ENCODE measurements at regions not wholly inside any gene's neighbourhood (a gene's known extent, or its start where the extent isn't known, plus 50 kb on each side); places are given as distances from the start of the nearest gene placed in this dataset.

DNA sequence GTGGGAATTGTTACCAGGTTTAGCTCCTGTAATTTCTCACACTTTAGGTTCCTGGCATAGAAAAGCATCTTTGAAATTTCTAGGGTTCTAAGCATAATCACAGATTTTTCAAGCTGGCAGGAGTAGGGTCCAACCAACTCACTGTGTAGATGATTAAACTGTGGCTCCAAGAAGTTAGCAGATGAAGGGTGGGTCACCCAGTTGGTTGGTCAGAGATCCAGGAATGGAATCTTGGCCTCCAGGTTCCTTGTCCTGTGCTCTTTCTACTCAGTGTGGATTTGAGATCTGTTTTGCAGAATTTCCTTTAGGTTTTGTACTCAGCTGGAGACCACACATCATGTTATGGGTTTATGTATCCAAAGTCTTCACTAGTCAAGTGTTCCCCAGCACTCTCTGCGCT, 90.3 kb upstream of the MAML3 start:
- no peaks in the 10 kb centered on the region for H3K4me1 ChIP-seq (ENCODE audit: control insufficient read depth, insufficient read depth, low read length)
- H3K27me3 ChIP-seq (ENCODE audit: control insufficient read depth, insufficient read depth), result no peaks in the 10 kb centered on the region
- DNase-seq (no peak), ATAC-seq (no peak)
- H3K27ac ChIP-seq (ENCODE audit: low read length), result no peak overlapping the region
- intact Hi-C loops (cut with DNase I), result no loop called here
- no peaks in the 10 kb centered on the region for H3K9me3 ChIP-seq (ENCODE audit: control insufficient read depth, low read length)
- no peak overlapping the region for H3K4me3 ChIP-seq (ENCODE audit: low read length)
- WGBS, result 92% methylated on average over 1 of the region's 1 CpG

DNA sequence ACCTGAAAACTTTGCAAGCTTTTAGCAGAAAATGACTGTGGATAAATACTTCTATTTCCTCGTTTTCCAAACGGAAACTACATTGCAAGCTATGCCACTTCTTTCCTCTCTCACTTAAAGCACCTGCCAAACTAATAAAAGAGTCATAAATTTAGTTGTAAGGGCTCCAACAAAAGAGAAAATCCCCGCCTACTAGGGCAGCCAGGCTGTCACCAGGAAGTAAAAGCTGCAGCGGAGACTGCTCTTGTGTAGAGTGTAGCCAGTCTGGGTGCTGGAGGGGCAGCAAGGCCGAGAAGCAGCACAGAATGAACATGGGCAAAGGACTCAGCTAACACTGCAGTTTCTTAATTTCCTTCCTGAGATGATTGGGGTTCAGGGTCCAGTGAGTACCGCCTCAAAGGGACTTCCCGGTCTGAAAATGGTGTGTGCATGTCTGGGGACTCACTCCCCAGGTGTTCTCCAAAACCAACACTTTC, 89.3 kb upstream of the MAML3 start:
- no peak for DNase-seq
- intact Hi-C loops (cut with DNase I), result no loop called here
- ATAC-seq, result peak in 1 of 2 donors; percentile 17
- no peaks in the 10 kb centered on the region for H3K27me3 ChIP-seq (ENCODE audit: control insufficient read depth, insufficient read depth)
- H3K27ac ChIP-seq (ENCODE audit: low read length), result no peak overlapping the region
- H3K4me3 ChIP-seq (ENCODE audit: low read length), result no peak overlapping the region
- 46% methylated on average over 7 of the region's 7 CpGs for WGBS
- no peaks in the 10 kb centered on the region for H3K9me3 ChIP-seq (ENCODE audit: control insufficient read depth, low read length)
- H3K4me1 ChIP-seq (ENCODE audit: control insufficient read depth, insufficient read depth, low read length), result no peaks in the 10 kb centered on the region

DNA sequence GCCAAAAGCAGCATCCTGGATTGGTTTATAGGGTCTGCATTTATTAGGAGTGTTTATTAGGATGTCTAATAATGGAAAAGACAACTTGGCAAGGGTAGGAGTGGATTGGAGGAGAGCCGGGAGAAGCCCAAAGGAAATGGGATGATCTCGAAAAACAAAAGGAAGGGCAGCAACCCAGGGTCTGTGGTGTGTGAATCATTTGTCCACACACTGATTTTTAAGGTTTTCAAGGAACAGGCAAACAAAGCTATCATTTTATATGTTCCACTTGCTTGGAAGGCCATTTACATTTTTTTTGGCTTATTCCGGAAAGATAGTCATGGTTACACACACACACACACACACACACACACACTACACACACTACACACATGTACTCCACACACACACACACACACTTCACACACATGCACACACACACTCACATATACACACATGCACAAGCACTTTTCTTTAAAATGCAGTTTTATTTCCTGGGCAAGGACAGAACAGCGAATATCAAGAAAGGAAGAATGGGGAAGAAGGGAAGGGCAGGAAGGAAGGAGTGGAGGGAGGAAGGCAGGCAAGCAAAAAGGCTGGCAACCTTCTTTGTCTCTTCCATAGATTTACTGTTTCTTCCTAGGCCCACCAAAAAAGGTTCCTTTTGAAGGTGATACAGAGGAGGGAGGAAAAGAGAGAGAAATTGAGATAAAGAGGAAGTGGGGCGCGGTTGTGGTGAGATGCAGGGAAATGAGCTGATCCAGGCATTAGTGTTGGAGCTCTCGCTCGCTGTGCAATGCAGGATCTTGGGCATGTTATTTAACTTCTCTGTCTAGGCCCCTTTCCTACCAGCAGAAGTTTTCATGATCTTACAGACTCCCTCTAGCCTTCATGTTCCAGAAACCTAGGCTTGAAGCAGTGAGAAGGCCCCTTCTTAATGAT, 88.6 kb upstream of the MAML3 start:
- ATAC-seq (no peak), DNase-seq (peak in 2 of 3 donors; percentile 55 to 67)
- no peak overlapping the region for H3K27ac ChIP-seq (ENCODE audit: low read length)
- intact Hi-C loops (cut with DNase I), result no loop called here
- peaks cover 6% of the 10 kb centered on the region for H3K4me1 ChIP-seq (ENCODE audit: control insufficient read depth, insufficient read depth, low read length)
- H3K9me3 ChIP-seq (ENCODE audit: control insufficient read depth, low read length), result no peaks in the 10 kb centered on the region
- H3K27me3 ChIP-seq (ENCODE audit: control insufficient read depth, insufficient read depth), result no peaks in the 10 kb centered on the region
- WGBS, result 65% methylated on average over 8 of the region's 8 CpGs
- no peak overlapping the region for H3K4me3 ChIP-seq (ENCODE audit: low read length)

DNA sequence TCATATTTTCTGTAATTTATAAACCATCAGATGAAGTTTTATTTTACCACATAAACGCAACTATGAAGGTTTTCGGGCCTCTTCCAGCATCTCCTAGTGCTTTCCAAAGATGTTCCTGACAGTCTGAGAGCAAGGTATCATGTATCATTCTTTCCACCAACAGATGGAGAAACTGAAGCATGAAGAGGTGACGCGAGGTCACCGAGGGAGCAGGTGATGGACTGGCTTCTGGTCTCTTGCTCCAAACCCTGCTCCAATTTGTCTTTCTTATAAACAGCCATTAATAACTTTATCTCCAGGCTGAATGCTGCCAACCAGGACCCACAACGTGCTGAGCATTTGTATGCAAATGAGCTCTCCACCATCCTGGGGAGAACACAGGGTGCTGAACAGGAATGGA, 86.3 kb upstream of the MAML3 start:
- H3K27ac ChIP-seq (ENCODE audit: low read length), result no peak overlapping the region
- ATAC-seq (no peak), DNase-seq (no peak)
- no peaks in the 10 kb centered on the region for H3K27me3 ChIP-seq (ENCODE audit: control insufficient read depth, insufficient read depth)
- WGBS, result 86% methylated on average over 6 of the region's 6 CpGs
- H3K4me1 ChIP-seq (ENCODE audit: control insufficient read depth, insufficient read depth, low read length), result peaks cover 9% of the 10 kb centered on the region
- H3K9me3 ChIP-seq (ENCODE audit: control insufficient read depth, low read length), result no peaks in the 10 kb centered on the region
- no peak overlapping the region for H3K4me3 ChIP-seq (ENCODE audit: low read length)
- intact Hi-C loops (cut with DNase I), result no loop called here

DNA sequence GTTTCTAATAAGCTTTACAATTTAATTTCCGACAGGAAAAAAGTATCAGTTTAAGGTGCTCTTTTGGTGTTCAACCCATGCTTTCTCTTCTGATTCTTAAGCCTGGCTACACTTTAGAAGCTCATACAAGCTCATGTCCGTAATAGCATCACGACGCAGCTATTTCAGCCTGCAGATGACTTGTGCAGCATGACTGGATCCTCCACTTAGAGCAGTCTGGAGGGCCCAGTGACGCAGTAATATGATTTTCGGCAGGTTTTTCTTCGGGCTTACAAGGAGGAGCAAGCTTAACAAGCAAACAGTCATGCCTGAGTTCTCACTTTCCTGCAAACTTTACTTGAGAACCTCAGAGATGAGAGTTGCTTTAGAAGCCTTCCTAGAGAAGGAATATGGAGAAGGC, 85.3 kb upstream of the MAML3 start:
- Histone ChIP-seq H3K4me1 (ENCODE audit: control insufficient read depth, insufficient read depth, low read length) (peaks cover 9% of the 10 kb centered on the region), H3K27me3 (ENCODE audit: control insufficient read depth, insufficient read depth) (no peaks in the 10 kb centered on the region), H3K27ac (ENCODE audit: low read length) (no peak overlapping the region), H3K9me3 (ENCODE audit: control insufficient read depth, low read length) (no peaks in the 10 kb centered on the region), H3K4me3 (ENCODE audit: low read length) (no peak overlapping the region)
- intact Hi-C loops (cut with DNase I), result no loop called here
- DNase-seq (no peak), ATAC-seq (no peak)
- 81% methylated on average over 7 of the region's 7 CpGs for WGBS

DNA sequence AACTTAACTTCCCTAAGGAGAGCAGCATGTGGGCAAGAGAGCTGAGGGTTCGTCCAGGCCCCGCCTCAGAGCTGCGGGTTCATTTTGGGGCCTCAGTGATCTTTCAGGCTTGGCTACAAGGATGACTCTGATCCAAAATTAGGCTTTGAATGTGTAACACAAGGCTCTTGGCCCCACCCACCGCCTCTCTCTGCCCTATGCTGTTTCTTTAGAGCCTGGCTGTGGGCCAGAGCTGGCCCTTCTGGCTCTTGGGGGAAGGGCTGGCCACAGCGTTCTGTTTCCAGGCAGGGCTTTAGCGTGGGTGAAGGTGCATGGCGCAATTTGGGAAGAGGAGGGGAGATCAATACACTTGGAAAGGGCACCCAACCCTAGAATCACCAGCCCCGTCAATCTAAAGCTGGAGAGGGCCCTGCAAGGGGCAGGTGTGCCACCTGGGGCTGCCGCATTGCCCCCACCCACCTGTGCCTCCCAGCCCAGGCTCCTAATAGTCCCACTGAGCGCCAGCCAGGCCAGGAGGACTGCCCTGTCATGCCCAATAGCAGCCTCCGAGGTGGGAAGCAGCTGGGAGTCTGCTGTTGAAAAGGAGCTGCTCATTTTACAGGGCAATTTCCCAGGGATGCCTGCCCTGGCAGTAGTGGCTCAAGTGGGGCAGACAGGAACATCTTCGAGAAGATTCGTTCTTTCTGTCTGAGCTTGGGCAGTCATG, 84.5 kb upstream of the MAML3 start:
- Histone ChIP-seq H3K4me3 (ENCODE audit: low read length) (no peak overlapping the region), H3K9me3 (ENCODE audit: control insufficient read depth, low read length) (no peaks in the 10 kb centered on the region), H3K4me1 (ENCODE audit: control insufficient read depth, insufficient read depth, low read length) (peaks cover 9% of the 10 kb centered on the region), H3K27ac (ENCODE audit: low read length) (peak overlapping the region; percentile 82), H3K27me3 (ENCODE audit: control insufficient read depth, insufficient read depth) (no peaks in the 10 kb centered on the region)
- intact Hi-C loops (cut with DNase I), result no loop called here
- DNase-seq (peak; percentile 93 to 97 (median 94)), ATAC-seq (peak; percentile 93)
- 38% methylated on average over 13 of the region's 13 CpGs for whole genome bisulfite sequencing

DNA sequence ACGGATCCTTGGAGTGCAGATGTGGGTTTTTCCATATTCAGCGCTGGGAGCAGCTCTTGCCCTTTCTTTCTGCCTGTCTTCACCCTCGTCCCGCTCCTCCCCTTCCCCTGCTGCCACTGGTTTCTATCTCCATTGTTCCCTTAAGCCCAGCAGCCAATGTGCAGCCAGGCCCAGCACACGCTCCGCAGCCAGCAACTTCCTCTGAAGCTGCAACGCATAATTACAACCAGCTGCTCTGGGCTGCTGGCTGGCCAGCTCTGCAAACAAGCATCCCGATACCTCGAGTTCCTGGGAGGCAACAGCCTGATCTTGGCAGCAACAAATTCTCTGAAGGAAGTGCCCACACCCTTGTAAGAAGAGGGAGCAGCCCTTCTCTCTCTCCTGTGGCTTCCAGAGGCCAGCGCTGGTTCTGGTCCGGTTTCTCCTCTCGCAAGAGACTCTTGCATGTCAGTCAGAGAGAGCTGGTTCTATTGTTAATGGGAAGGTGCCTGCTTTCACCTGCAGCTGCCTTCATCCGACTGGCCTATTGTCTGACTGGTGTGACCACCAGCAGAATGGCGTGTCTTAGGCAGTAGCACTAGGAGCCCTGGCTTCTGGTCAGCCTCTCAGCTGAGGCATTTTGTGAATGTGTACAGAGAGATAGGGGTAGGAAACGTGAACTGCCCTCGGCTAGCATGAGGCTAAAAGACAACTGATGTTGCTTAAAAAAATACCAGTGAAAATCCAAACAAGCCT, 83.8 kb upstream of the MAML3 start:
- DNase-seq (peak; percentile 80 to 93 (median 90)), ATAC-seq (peak; percentile 92)
- WGBS, result 8% methylated on average over 16 of the region's 16 CpGs
- Histone ChIP-seq H3K4me1 (ENCODE audit: control insufficient read depth, insufficient read depth, low read length) (peaks cover 9% of the 10 kb centered on the region), H3K27ac (ENCODE audit: low read length) (peak overlapping the region; percentile 82), H3K9me3 (ENCODE audit: control insufficient read depth, low read length) (no peaks in the 10 kb centered on the region), H3K27me3 (ENCODE audit: control insufficient read depth, insufficient read depth) (no peaks in the 10 kb centered on the region), H3K4me3 (ENCODE audit: low read length) (no peak overlapping the region)
- intact Hi-C loops (cut with DNase I), result no loop called here

DNA sequence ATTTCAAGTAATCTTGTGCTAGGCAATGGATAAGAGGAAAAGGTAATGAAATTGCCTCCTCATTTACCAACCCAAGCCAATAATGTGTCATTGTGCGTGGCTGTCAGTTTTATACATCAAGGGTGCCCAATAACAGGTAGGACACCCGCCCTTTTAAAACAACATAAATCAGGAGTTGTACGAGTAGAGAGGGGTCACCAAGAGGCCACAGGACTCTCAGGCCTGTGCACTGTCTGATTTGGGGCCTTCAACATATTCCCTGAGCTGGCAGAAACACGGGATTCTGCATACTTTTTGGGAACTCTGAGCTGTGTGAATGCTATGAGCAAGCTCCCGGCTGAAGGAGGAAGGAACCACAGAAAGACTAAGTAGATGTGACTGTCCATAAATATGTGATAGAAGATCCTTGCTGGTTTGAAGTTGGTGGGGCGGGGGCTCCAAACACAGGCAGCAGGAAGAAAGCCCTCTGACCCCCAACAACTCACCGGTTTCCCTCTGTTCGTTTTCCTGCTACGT, 82.7 kb upstream of the MAML3 start:
- no peak overlapping the region for H3K27ac ChIP-seq (ENCODE audit: low read length)
- H3K9me3 ChIP-seq (ENCODE audit: control insufficient read depth, low read length), result no peaks in the 10 kb centered on the region
- no peak for ATAC-seq
- no peak overlapping the region for H3K4me3 ChIP-seq (ENCODE audit: low read length)
- 64% methylated on average over 9 of the region's 9 CpGs for WGBS
- peaks cover 9% of the 10 kb centered on the region for H3K4me1 ChIP-seq (ENCODE audit: control insufficient read depth, insufficient read depth, low read length)
- DNase-seq, result no peak
- no peaks in the 10 kb centered on the region for H3K27me3 ChIP-seq (ENCODE audit: control insufficient read depth, insufficient read depth)
- intact Hi-C loops (cut with DNase I), result no loop called here

DNA sequence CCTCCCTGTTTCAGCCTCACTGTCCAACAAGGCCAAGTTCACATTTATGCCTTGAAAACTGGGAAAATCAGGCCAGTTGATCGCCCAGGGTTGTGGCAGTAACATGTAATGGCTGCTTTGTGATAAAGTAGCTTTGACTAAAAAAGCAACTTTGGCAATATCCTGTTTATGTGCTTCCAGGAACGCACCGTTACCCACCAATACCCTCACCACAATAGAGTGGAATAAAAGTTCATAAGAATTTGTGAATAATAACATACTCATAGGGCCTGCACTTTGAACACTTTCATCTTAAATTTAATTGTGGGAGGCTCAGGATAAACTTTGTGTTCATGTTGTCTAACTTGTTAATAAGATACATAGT, 80.7 kb upstream of the MAML3 start:
- intact Hi-C loops (cut with DNase I), result no loop called here
- ATAC-seq, result no peak

DNA sequence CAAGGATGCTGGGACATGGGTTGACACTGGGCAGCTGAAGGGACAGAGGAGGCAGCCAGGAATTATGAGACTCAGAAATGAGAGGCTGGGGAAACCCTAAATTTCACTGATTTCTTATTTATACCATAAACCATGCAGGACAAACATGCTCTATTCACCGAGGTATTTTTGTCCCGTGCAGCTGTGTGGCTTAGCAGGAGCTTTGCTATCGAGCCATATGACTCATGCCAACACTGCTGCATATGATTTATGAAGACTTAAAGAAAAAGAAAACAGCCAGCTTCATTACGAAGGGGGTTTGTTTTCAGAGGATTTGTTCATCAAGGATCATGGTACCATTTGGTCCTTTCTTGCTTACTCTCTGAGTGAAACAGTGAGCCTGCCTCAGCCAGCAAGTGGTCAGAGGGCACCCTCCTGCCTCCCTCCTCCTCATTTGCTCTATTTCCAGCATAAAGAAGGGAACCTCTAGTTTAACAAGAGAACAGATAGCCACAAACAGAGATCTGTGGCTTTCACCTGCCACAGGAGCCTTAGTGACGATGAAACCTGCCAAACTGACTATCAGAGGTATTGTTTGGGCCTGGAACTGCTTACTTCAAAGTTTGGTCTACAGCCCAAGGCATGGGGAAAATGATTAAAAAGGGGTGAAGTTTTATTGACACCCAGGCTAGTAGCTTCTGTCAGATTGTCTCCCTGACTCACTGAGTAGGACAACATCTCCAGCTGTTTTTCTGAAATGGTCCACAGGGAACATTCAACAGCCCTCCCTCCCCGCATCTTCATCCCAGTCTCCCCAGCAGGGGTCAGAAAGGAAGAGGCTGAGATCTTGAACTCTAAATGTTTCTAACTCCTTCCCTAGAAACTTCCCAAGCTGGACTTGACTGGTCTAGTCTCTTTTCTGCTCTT, 80.1 kb upstream of the MAML3 start:
- DNase-seq (no peak), ATAC-seq (no peak)
- WGBS, result 83% methylated on average over 6 of the region's 6 CpGs
- intact Hi-C loops (cut with DNase I), result no loop called here
- H3K9me3 ChIP-seq (ENCODE audit: control insufficient read depth, low read length), result no peaks in the 10 kb centered on the region
- H3K27me3 ChIP-seq (ENCODE audit: control insufficient read depth, insufficient read depth), result no peaks in the 10 kb centered on the region
- H3K4me3 ChIP-seq (ENCODE audit: low read length), result no peak overlapping the region
- no peak overlapping the region for H3K27ac ChIP-seq (ENCODE audit: low read length)
- H3K4me1 ChIP-seq (ENCODE audit: control insufficient read depth, insufficient read depth, low read length), result peaks cover 9% of the 10 kb centered on the region

More for the DNA sequence above, 80.7 kb upstream of the MAML3 start:
- Histone ChIP-seq H3K4me3 (ENCODE audit: low read length) (no peak overlapping the region), H3K4me1 (ENCODE audit: control insufficient read depth, insufficient read depth, low read length) (peaks cover 9% of the 10 kb centered on the region), H3K27me3 (ENCODE audit: control insufficient read depth, insufficient read depth) (no peaks in the 10 kb centered on the region), H3K27ac (ENCODE audit: low read length) (no peak overlapping the region), H3K9me3 (ENCODE audit: control insufficient read depth, low read length) (no peaks in the 10 kb centered on the region)
- 91% methylated on average over 3 of the region's 3 CpGs for WGBS
- DNase-seq, result no peak

Measured in right cardiac atrium (tissue), 5 donors.